ENCODE measurements at regions not wholly inside any gene's neighbourhood (a gene's known extent, or its start where the extent isn't known, plus 50 kb on each side); places are given as distances from the start of the nearest gene placed in this dataset.

- DNase-seq (ENCODE audit: low read depth): no peak
- TF ChIP-seq, protein P1, sequence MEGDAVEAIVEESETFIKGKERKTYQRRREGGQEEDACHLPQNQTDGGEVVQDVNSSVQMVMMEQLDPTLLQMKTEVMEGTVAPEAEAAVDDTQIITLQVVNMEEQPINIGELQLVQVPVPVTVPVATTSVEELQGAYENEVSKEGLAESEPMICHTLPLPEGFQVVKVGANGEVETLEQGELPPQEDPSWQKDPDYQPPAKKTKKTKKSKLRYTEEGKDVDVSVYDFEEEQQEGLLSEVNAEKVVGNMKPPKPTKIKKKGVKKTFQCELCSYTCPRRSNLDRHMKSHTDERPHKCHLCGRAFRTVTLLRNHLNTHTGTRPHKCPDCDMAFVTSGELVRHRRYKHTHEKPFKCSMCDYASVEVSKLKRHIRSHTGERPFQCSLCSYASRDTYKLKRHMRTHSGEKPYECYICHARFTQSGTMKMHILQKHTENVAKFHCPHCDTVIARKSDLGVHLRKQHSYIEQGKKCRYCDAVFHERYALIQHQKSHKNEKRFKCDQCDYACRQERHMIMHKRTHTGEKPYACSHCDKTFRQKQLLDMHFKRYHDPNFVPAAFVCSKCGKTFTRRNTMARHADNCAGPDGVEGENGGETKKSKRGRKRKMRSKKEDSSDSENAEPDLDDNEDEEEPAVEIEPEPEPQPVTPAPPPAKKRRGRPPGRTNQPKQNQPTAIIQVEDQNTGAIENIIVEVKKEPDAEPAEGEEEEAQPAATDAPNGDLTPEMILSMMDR (conservative IDR thresholded peaks at IDR 0.05; ENCODE audit: low read length): no peak
- H3K4me3 ChIP-seq (ENCODE audit: low read length): no peak overlapping the region
Observed at GRCh38 chr5:6950860-6951259, 237.6 kb downstream of the TENT4A start.

DNA sequence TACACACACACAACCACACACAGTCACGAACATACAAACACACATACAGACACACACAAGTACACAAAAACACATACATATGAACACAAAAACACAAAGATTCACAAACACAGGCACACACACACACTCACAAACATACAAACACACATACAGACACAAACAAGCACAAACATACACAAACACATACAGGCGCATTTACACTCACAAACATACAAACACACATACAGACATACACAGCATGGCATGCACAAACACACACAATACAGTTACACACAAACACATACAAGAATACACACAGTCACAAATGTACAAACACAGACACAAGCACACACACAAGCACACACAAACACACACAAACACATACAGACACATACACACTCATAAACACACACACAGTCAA, 247.9 kb downstream of the TENT4A start:
- H3K4me3 ChIP-seq (ENCODE audit: low read length): no peak overlapping the region
- DNase-seq (ENCODE audit: low read depth): no peak
- TF ChIP-seq, protein P1 (conservative IDR thresholded peaks at IDR 0.05; ENCODE audit: low read length): no peak

DNA sequence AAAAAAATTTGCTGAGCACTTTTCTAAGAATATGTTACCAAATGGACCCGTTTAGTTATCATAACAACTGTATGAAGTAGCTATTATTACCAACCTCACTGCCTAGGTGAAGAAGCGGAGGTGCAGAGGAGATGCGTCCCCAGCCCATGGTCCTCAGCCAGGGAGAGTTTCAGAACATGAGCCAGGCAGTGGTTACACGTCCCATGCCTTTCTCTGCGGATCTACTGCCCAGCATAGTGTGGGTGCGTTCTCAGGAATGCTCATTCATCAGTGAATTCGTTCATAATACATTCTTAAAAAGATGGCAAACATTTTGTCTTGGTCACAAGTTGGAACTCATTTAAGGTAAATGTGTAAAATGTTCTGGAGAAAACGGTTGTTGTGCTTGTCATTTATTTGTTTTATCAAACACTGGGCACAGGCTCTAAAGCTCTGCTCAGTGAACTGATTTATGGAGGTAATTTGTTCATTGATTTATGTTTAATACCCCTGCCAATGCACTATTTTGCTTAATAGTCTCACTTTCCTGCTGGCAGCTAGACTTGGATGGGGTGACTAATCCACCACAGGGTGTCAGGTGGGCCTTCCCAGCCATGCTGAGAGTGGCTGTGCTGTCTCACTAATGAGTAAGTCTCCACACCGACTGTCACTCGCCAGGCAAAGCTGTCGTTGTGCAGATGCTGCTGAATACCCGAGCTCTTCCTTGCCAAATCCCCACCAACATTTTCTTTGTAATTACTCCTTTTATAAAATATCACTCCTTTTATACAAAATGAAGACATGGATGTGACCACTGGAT, 248.8 kb downstream of the TENT4A start:
- DNase-seq (ENCODE audit: low read depth): no peak
- TF ChIP-seq, protein P1 (conservative IDR thresholded peaks at IDR 0.05; ENCODE audit: low read length): no peak
- H3K4me3 ChIP-seq (ENCODE audit: low read length): no peak overlapping the region

DNA sequence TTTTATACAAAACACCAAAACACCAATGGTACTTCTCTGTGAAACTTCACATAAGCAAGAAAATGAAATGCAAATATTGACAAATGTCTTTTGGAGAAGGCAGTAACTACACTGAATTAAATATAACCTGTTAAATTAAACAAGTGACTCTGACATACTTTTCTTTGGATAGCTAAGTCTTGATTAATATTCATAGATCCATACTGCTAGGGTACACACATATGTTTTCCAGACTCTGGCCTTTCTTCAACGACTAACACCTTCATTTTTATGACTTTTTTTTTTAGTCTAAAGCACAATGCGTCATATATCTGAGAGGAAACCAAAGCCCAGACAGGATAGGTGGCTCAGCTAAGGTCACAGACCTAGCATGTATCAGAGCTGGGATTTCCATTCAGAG, 263.7 kb downstream of the TENT4A start:
- TF ChIP-seq, protein P1 (conservative IDR thresholded peaks at IDR 0.05; ENCODE audit: low read length): no peak
- DNase-seq (ENCODE audit: low read depth): no peak
- no peak overlapping the region for H3K4me3 ChIP-seq (ENCODE audit: low read length)

GRCh38 chr5:6979061-6979460, 265.8 kb downstream of the TENT4A start:
- TF ChIP-seq, protein P1 (conservative IDR thresholded peaks at IDR 0.05; ENCODE audit: low read length): no peak
- DNase-seq (ENCODE audit: low read depth): no peak
- H3K4me3 ChIP-seq (ENCODE audit: low read length): no peak overlapping the region

DNA sequence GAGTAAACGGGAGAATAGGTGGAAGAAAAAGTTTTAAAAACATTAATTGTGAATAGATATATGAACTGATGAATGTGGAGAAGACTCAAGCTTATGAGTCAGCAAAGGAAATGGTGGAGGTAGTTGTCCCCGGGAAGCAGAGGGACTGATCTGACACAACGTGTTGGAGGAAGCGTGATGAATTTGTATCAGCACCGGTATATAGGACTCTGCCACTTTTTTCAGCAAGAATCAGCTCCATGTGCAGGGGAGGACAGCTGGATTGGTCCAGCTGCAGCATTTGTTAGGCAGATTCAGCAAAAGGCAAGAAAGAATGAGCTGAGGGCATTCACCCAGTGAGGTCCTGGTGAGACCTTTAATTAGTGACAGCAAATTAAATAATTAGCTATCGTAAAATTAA, 276.0 kb downstream of the TENT4A start:
- TF ChIP-seq, protein P1 (conservative IDR thresholded peaks at IDR 0.05; ENCODE audit: low read length): no peak
- no peak for DNase-seq (ENCODE audit: low read depth)
- no peak overlapping the region for H3K4me3 ChIP-seq (ENCODE audit: low read length)

DNA sequence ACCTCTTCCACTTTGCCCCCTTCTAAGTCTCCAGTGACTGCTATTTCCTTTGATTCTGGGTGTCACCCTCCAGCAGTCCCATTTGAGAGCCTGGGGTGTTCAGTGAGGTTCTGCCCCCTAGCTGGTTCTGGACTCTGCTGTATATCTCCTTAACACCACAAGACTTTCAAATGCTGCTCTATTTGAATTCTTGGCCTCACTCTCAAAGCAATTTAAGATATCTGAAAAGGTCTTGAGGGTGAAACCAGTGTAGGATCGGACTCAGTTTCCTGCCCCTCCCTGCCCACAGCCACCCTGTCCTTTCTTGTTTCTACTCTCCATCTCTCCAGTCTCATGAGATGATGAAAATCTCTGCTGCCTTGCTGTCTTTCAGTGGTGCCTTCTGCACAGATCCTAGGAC, 280.9 kb downstream of the TENT4A start:
- DNase-seq (ENCODE audit: low read depth): no peak
- no peak overlapping the region for H3K4me3 ChIP-seq (ENCODE audit: low read length)
- TF ChIP-seq, protein P1 (conservative IDR thresholded peaks at IDR 0.05; ENCODE audit: low read length): no peak

All from AG10803 (cell line).